Brain microvascular endothelial cell (primary cell): ENCODE measurements at regions not wholly inside any gene's neighbourhood (a gene's known extent, or its start where the extent isn't known, plus 50 kb on each side); places are given as distances from the start of the nearest gene placed in this dataset.

Experiments
- DNase-seq: peaks from one replicate; pipeline ENCODE4 v3.0.0-alpha.2; 2020
- H3K27ac ChIP-seq: fragments of 250-450 bp; sonication (Bioruptor Pico); 2 replicates; pipeline ENCODE4 v1.5.1; 2020; ENCODE audit warnings: mild to moderate bottlenecking, moderate library complexity
- H3K27me3 ChIP-seq: fragments of 250-450 bp; sonication (Bioruptor Pico); replicated peaks from 2 replicates; pipeline ENCODE4 v1.5.1; 2020; ENCODE audit warnings: mild to moderate bottlenecking
- H3K36me3 ChIP-seq: fragments of 250-450 bp; sonication (Bioruptor Pico); replicated peaks from 2 replicates; pipeline ENCODE4 v1.5.1; 2020; ENCODE audit warnings: mild to moderate bottlenecking
- H3K4me3 ChIP-seq: 2 replicates; pipeline ENCODE4 v1.5.1; 2011; ENCODE audit warnings: low read depth, mild to moderate bottlenecking, control low read depth, low read length, moderate library complexity
- in situ Hi-C: cut with HindIII; loops from 2 replicates; pipeline ENCODE4 v1.10.0; 2017; ENCODE audit warnings: low sequenced_read_pairs, low pct_ligation_motif_present
- TF ChIP-seq, protein P1 (sequence below): IDR thresholded peaks from 2 replicates; pipeline ENCODE4 v1.5.1; 2011; ENCODE audit warnings: low read depth, mild to moderate bottlenecking, moderate library complexity, low read length, control low read depth, inconsistent platforms; ENCODE audit errors: missing control alignments

DNA sequence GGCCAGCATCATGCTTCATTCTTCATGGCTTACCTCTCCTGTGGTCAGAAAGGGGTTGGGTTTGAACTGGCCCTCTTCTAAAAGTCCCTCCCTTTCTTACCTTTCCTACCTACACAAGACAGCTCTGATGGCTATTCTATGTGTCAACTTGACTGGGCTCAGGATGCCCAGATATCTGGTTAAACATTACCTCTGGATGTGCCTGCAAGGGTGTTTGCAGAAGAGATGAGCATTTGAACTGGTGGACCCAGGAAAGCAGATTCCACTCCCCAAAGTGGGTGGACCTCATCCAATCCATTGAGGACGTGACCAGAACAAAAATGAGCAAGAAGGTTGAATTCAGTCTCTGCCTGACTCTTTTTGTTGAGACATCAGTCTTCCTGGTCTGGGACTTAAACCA is 79.0 kb upstream of the TCF7L2 start:
- H3K36me3 ChIP-seq = no peaks in the 10 kb centered on the region
- DNase-seq = no peak
- in situ Hi-C loops = no loop called here
- TF ChIP-seq, protein P1, sequence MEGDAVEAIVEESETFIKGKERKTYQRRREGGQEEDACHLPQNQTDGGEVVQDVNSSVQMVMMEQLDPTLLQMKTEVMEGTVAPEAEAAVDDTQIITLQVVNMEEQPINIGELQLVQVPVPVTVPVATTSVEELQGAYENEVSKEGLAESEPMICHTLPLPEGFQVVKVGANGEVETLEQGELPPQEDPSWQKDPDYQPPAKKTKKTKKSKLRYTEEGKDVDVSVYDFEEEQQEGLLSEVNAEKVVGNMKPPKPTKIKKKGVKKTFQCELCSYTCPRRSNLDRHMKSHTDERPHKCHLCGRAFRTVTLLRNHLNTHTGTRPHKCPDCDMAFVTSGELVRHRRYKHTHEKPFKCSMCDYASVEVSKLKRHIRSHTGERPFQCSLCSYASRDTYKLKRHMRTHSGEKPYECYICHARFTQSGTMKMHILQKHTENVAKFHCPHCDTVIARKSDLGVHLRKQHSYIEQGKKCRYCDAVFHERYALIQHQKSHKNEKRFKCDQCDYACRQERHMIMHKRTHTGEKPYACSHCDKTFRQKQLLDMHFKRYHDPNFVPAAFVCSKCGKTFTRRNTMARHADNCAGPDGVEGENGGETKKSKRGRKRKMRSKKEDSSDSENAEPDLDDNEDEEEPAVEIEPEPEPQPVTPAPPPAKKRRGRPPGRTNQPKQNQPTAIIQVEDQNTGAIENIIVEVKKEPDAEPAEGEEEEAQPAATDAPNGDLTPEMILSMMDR = no peak
- no peak overlapping the region for H3K4me3 ChIP-seq
- H3K27ac ChIP-seq = no peak overlapping the region
- no peaks in the 10 kb centered on the region for H3K27me3 ChIP-seq

DNA sequence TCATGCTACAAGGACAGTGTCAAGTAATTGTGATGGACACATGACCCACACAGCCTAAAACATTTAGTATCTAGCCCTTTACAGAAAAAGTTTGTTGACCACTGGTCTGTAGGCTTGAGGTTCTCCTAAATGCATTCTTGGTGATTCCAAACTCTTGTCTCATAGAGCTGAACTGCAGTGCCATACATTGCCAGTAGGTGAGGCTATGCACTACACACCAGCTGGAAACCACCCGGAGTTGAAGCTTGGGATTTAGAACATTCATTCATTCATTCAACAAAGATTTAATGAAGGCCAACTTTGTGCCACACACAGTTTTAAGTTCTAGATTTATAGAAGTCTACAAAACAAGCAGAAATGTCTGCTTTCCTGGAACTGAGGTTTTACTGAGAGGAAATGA is 77.3 kb upstream of the TCF7L2 start:
- H3K36me3 ChIP-seq = no peaks in the 10 kb centered on the region
- no peak overlapping the region for H3K27ac ChIP-seq
- no peaks in the 10 kb centered on the region for H3K27me3 ChIP-seq
- TF ChIP-seq, protein P1 = peak; percentile 60
- no peak overlapping the region for H3K4me3 ChIP-seq
- in situ Hi-C loops = no loop called here
- DNase-seq = no peak

DNA sequence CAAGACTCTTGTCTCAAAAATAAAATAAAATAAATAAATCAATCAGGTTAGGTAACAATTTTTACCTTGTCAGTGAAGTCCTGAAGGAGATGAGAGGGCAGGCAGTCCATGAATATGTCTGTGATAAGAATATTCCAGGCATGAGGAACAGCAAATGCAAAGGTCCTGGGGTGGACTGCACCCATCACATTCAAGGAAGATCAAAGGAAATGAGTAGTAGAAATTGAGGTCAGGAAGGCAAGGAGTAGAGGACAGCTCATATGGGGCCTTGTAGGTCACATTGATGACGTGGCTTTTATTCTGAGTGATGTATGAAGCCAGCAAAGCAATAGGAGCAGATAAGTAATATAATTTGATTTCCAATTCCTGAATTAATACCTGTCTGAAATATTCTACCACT is 76.5 kb upstream of the TCF7L2 start:
- in situ Hi-C loops = no loop called here
- TF ChIP-seq, protein P1 = no peak
- H3K27me3 ChIP-seq = no peaks in the 10 kb centered on the region
- no peak overlapping the region for H3K4me3 ChIP-seq
- no peak for DNase-seq
- H3K27ac ChIP-seq = no peak overlapping the region
- no peaks in the 10 kb centered on the region for H3K36me3 ChIP-seq

DNA sequence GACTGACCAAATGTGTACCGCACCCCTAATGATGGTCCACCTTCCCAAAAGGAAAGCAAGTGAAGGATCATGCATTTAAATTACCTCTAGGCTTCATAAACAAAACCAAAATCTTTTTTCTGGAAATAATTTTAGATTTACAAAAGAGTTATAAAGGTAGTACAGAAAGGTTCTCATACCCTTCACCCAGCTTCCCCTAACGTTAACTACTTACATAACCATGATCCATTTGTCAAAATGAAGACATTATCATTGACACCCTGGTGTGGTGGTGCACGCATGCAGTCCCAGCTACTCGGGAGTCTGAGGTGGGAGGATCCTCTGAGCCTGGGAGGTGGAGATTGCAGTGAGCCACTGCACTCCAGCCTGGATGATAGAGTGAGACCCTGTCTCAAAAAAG is 75.1 kb upstream of the TCF7L2 start:
- in situ Hi-C loops = no loop called here
- Histone ChIP-seq H3K27me3 (no peaks in the 10 kb centered on the region), H3K4me3 (no peak overlapping the region), H3K27ac (no peak overlapping the region), H3K36me3 (no peaks in the 10 kb centered on the region)
- no peak for DNase-seq
- TF ChIP-seq, protein P1 = no peak

DNA sequence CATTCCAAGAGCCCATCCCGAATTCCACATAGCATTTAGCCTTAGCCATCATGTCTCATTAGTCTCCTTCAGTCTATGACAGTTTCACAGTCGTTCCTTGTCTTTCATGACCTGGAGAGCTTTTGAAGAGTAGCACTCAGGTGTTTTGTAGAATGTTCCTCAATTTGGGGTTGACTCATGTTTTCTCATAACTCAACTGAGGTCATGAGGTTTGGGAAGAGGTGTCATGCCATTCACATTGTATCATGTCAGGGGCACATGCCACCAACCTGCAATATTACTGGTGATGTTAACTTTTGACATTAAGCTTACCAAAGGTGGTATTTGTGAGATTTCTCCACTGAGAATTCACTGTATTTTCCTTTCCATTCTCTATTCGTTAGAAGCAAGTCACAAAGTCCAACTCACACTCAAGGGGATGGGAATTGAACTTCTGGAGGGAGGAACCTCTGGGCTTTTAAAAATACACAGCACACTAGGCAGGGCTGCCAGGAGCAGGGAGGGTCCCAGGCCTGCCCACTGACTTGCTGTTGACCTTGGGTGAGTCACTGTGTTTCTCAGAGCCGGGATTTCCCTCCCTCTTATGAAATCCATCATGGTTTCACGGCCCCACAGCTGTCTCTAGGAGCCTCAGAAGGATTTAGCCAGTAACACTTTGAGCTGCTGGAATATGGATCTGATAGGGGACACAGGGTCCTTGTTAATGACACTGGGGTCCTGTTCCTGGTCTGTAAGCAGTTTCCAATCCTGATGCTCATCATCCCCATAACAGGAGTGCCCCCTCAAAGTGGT is 74.4 kb upstream of the TCF7L2 start:
- TF ChIP-seq, protein P1 = no peak
- in situ Hi-C loops = no loop called here
- peak; percentile 86 for DNase-seq
- no peaks in the 10 kb centered on the region for H3K36me3 ChIP-seq
- no peak overlapping the region for H3K4me3 ChIP-seq
- peak overlapping the region; percentile 41 for H3K27ac ChIP-seq
- no peaks in the 10 kb centered on the region for H3K27me3 ChIP-seq
